SK-N-SH (cell line): ENCODE measurements at regions not wholly inside any gene's neighbourhood (a gene's known extent, or its start where the extent isn't known, plus 50 kb on each side); places are given as distances from the start of the nearest gene placed in this dataset.

Source experiments
- CTCF ChIA-PET: fragments of 300-600, 350-600 bp; formaldehyde crosslinking; extraction: SDS; loops from one replicate; lab custom pipeline; 2021; lab: Yijun Ruan, JAX
- POLR2A ChIA-PET: fragments of 350-600 bp; sonication (Branson Sonifier 250); formaldehyde crosslinking; extraction: SDS; loops from one replicate; lab custom pipeline; 2020; ENCODE audit warnings: antibody characterized with exemption, inconsistent platforms; lab: Yijun Ruan, JAX
- DNase-seq: peaks from one replicate; pipeline ENCODE4 v3.0.0; 2012
- H2AFZ ChIP-seq: fragments of 200-600 bp; sonication (generic); 2 replicates; pipeline ENCODE4 v1.8.1; 2016; ENCODE audit warnings: antibody characterized with exemption, mild to moderate bottlenecking, low read depth
- H3F3A ChIP-seq: fragments of 200-600 bp; sonication (generic); replicated peaks from 2 replicates; pipeline ENCODE3; 2016; ENCODE audit warnings: antibody characterized with exemption, mild to moderate bottlenecking; ENCODE audit not compliant: insufficient read depth
- H3K27ac ChIP-seq, 2 experiments: fragments of 200-500 bp in 1 of 2; fragments of 200-600 bp in 1 of 2; sonication (Bioruptor generic) in 1 of 2; sonication (generic), shearing (Covaris generic) in 1 of 2; 2 replicates each; pipeline versions ENCODE4 v1.5.1 to v1.6.1; 2014 to 2016; ENCODE audit warnings: low read depth in 2 of 2, inconsistent platforms in 1 of 2, low read length in 1 of 2, mild to moderate bottlenecking in 1 of 2, mixed read lengths in 1 of 2
- H3K27me3 ChIP-seq: fragments of 200-600 bp; sonication (generic), shearing (Covaris generic); 2 replicates; pipeline ENCODE4 v1.6.1; 2016; ENCODE audit warnings: mixed run types; ENCODE audit not compliant: insufficient read depth
- H3K36me3 ChIP-seq, 2 experiments: fragments of 200-500 bp in 1 of 2; fragments of 200-600 bp in 1 of 2; sonication (Bioruptor generic) in 1 of 2; sonication (generic) in 1 of 2; replicated peaks in 1 of 2; 2 replicates each; pipeline versions ENCODE3 to v1.5.1; 2014 to 2016; ENCODE audit warnings: low read length in 1 of 2, mild to moderate bottlenecking in 1 of 2; ENCODE audit not compliant: insufficient read depth in 2 of 2, control insufficient read depth in 1 of 2
- H3K4me1 ChIP-seq, 2 experiments: fragments of 200-500 bp in 1 of 2; fragments of 200-600 bp in 1 of 2; sonication (Bioruptor generic) in 1 of 2; sonication (generic), shearing (Covaris generic) in 1 of 2; 2 replicates each; pipeline versions ENCODE4 v1.5.1 to v1.6.1; 2014 to 2016; ENCODE audit warnings: low read depth in 1 of 2, low read length in 1 of 2, mixed run types in 1 of 2; ENCODE audit not compliant: insufficient read depth in 2 of 2, control insufficient read depth in 1 of 2
- H3K4me2 ChIP-seq: fragments of 200-600 bp; sonication (generic), shearing (Covaris generic); 2 replicates; pipeline ENCODE4 v1.6.1; 2017; ENCODE audit warnings: mixed run types
- H3K4me3 ChIP-seq, 2 experiments: fragments of 200-500 bp in 1 of 2; fragments of 200-600 bp in 1 of 2; sonication (Bioruptor generic) in 1 of 2; sonication (generic), shearing (Covaris generic) in 1 of 2; 2 replicates each; pipeline versions ENCODE4 v1.5.1 to v1.8.1; 2014 to 2016; ENCODE audit warnings: low read depth in 2 of 2, inconsistent platforms in 1 of 2, low read length in 1 of 2, mild to moderate bottlenecking in 1 of 2, mixed read lengths in 1 of 2, moderate library complexity in 1 of 2
- H3K79me2 ChIP-seq: fragments of 200-600 bp; sonication (generic); 2 replicates; pipeline ENCODE4 v1.8.1; 2017; ENCODE audit warnings: mild to moderate bottlenecking; ENCODE audit not compliant: insufficient read depth
- H3K9ac ChIP-seq: fragments of 200-600 bp; sonication (generic); 2 replicates; pipeline ENCODE4 v1.6.1; 2017; ENCODE audit warnings: mixed run types
- H3K9me2 ChIP-seq: fragments of 200-600 bp; sonication (generic); 2 replicates; pipeline ENCODE4 v1.6.1; 2017; ENCODE audit warnings: mixed run types
- H3K9me3 ChIP-seq: fragments of 200-600 bp; sonication (generic); 2 replicates; pipeline ENCODE4 v1.6.1; 2017; ENCODE audit warnings: mixed run types, mild to moderate bottlenecking, moderate library complexity
- H4K20me1 ChIP-seq: fragments of 200-600 bp; sonication (generic); 2 replicates; pipeline ENCODE4 v1.6.1; 2017; ENCODE audit warnings: mild to moderate bottlenecking, mixed run types; ENCODE audit not compliant: insufficient read depth
- ELF1 ChIP-seq: IDR thresholded peaks from 2 replicates; pipeline ENCODE4 v1.4.0; 2012
- FOXJ3 ChIP-seq: sonication (generic); formaldehyde crosslinking; IDR thresholded peaks from 2 replicates; pipeline ENCODE4 v1.5.1; 2020; ENCODE audit warnings: mild to moderate bottlenecking, missing genetic modification reagents
- FOXM1 ChIP-seq: IDR thresholded peaks from 2 replicates; pipeline ENCODE4 v1.4.0; 2012; ENCODE audit warnings: low read depth, mild to moderate bottlenecking
- GABPA ChIP-seq: IDR thresholded peaks from 2 replicates; pipeline ENCODE4 v1.4.0; 2012; ENCODE audit warnings: low read depth, mild to moderate bottlenecking
- GATA2 ChIP-seq: sonication (generic); formaldehyde crosslinking; IDR thresholded peaks from 2 replicates; pipeline ENCODE4 v1.5.0; 2020; ENCODE audit warnings: mild to moderate bottlenecking, missing genetic modification reagents
- JUND ChIP-seq: IDR thresholded peaks from 2 replicates; pipeline ENCODE4 v1.4.0; 2012
- MXI1 ChIP-seq: IDR thresholded peaks from 2 replicates; pipeline ENCODE4 v1.6.1; 2012; ENCODE audit warnings: mild to moderate bottlenecking, low read depth, low read length, improper control_type of control experiment
- NFIC ChIP-seq: IDR thresholded peaks from 2 replicates; pipeline ENCODE4 v1.4.0; 2012; ENCODE audit warnings: borderline replicate concordance
- NRF1 ChIP-seq: IDR thresholded peaks from 2 replicates; pipeline ENCODE4 v1.6.1; 2012; ENCODE audit warnings: low read depth, mild to moderate bottlenecking, low read length
- POLR2AphosphoS5 ChIP-seq: IDR thresholded peaks from 2 replicates; pipeline ENCODE4 v1.6.1; 2012; ENCODE audit warnings: low read depth, low read length
- RAD21 ChIP-seq: IDR thresholded peaks from 2 replicates; pipeline ENCODE4 v1.6.1; 2012; ENCODE audit warnings: mild to moderate bottlenecking, low read length
- RCOR1 ChIP-seq: fragments of 150-350 bp; IDR thresholded peaks from 2 replicates; pipeline ENCODE4 v1.6.1; 2017; ENCODE audit warnings: antibody characterized with exemption, low read length
- RXRA ChIP-seq: IDR thresholded peaks from 2 replicates; pipeline ENCODE4 v1.4.0; 2012; ENCODE audit warnings: low read depth, mild to moderate bottlenecking, borderline replicate concordance
- SIN3A ChIP-seq: IDR thresholded peaks from 2 replicates; pipeline ENCODE4 v1.6.1; 2012; ENCODE audit warnings: low read depth, mild to moderate bottlenecking, low read length, moderate library complexity, borderline replicate concordance
- SMC3 ChIP-seq: IDR thresholded peaks from 2 replicates; pipeline ENCODE4 v1.6.1; 2012; ENCODE audit warnings: low read depth, low read length, improper control_type of control experiment
- TAF1 ChIP-seq: IDR thresholded peaks from 2 replicates; pipeline ENCODE4 v1.6.1; 2012; ENCODE audit warnings: low read depth, mild to moderate bottlenecking, low read length, moderate library complexity, borderline replicate concordance
- WGBS: methylation state at CpG from one replicate; pipeline ENCODE4 v1.1.6; 2017; ENCODE audit warnings: low lambda C conversion rate; 5-methylcytosine and 5-hydroxymethylcytosine counted together
- TF ChIP-seq, protein P1 (sequence below): IDR thresholded peaks from 2 replicates; pipeline ENCODE4 v1.6.1; 2012; ENCODE audit warnings: mild to moderate bottlenecking, low read depth, low read length, moderate library complexity
- TF ChIP-seq, protein P2 (sequence below): fragments of 150-350 bp; IDR thresholded peaks from 2 replicates; pipeline ENCODE4 v1.6.1; 2017; ENCODE audit warnings: antibody characterized with exemption, low read length, low read depth, borderline replicate concordance
- TF ChIP-seq, protein P3 (sequence below): fragments of 200-600 bp; sonication (generic); IDR thresholded peaks from 2 replicates; pipeline ENCODE4 v1.6.1; 2017; ENCODE audit warnings: antibody characterized with exemption, mild to moderate bottlenecking, moderate library complexity

DNA sequence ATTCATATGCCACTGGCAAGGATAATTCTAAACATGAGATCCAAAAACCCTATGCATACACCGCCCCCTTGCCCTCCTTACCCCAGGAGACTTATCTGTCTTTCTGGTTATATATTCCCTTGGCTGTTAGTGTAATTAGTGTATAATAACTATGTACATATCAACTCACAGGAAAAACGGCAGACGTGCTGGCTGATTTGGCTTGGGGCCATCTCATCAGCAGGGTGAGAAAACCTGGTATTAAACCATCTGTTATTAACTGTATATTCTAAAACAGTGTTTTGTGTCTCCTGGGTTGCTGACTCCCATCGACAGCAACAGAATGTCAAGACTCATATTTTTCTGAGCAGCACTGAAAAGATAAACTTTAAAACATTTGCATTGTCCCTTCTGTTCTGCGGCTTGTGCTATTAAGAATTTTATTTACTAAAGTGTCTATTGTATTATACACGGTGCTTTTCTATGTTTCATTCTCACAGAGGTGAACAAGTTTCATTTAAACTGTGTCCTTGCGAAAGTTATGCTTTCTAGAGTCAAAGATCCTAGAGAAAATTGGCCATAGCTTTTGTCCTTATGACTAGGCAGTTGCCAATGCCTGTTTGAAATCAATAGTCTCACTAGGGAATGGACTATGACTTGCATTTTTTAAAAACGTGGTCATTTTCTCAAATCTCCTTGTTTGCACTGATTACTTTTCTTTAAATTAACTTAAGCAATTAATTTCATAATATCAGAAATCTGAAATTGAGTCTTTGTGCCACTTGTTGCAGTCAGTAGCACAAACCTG is 211.5 kb upstream of the MID1 start (continued):
- TF ChIP-seq, protein P1, sequence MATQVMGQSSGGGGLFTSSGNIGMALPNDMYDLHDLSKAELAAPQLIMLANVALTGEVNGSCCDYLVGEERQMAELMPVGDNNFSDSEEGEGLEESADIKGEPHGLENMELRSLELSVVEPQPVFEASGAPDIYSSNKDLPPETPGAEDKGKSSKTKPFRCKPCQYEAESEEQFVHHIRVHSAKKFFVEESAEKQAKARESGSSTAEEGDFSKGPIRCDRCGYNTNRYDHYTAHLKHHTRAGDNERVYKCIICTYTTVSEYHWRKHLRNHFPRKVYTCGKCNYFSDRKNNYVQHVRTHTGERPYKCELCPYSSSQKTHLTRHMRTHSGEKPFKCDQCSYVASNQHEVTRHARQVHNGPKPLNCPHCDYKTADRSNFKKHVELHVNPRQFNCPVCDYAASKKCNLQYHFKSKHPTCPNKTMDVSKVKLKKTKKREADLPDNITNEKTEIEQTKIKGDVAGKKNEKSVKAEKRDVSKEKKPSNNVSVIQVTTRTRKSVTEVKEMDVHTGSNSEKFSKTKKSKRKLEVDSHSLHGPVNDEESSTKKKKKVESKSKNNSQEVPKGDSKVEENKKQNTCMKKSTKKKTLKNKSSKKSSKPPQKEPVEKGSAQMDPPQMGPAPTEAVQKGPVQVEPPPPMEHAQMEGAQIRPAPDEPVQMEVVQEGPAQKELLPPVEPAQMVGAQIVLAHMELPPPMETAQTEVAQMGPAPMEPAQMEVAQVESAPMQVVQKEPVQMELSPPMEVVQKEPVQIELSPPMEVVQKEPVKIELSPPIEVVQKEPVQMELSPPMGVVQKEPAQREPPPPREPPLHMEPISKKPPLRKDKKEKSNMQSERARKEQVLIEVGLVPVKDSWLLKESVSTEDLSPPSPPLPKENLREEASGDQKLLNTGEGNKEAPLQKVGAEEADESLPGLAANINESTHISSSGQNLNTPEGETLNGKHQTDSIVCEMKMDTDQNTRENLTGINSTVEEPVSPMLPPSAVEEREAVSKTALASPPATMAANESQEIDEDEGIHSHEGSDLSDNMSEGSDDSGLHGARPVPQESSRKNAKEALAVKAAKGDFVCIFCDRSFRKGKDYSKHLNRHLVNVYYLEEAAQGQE: no peak
- TF ChIP-seq JUND (no peak), POLR2AphosphoS5 (no peak)

DNA sequence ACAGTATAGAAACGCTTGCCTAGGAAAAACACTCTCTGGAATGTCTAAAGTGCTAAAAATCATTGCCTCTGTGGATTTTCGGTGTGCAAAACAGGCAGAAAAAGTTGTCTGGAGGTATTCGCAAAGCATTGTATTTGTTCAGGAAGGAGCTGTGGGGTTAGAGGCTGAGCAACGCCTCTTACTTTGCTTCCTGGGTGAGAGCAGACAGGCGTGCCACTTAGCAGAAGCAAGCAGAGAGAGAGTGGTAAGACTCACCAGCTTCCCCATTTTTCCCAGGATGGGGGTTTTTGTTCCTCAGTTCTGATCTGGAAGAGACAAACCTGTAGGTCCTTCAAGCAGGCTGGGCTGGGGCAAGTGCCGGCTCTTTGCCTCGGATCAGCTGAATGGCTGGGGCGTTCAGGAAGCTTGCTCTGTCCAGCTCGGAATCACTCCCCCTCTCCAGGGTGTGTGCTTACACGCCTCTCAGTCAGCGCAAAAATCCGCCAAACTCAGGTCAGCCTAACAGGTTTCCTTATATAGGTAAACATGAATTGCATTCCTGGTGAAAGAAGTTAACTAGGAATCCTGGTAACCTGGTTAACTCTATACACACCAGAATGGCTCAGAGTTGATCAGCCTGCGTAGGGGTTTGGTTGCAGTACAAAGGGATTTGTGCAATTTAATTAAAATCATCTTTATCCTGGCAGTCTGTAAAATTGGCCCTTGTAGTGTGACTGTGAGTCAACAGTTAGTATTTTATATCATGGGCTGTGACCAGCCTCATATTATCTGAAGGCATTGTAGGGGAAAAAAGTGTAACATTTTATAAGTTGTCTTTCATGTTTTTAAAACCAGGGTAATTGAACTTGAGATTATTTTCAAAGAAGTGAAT is 213.1 kb upstream of the MID1 start:
- Histone ChIP-seq H3K4me3 (no peak overlapping the region), H3K79me2 (no peaks in the 10 kb centered on the region), H3K4me1 (peaks cover 0 to 5% of the 10 kb centered on the region in 2 experiments; a peak in 1 of 4 replicates), H3K36me3 (no peaks in the 10 kb centered on the region), H3F3A (no peaks in the 10 kb centered on the region), H4K20me1 (no peaks in the 10 kb centered on the region), H3K27ac (no peak overlapping the region), H3K9me3 (no peaks in the 10 kb centered on the region)
- ChIA-PET CTCF (no interaction called here), POLR2A (no interaction called here)
- 52% methylated on average over 12 of the region's 13 CpGs for WGBS
- no peak for DNase-seq
- TF ChIP-seq, protein P2, sequence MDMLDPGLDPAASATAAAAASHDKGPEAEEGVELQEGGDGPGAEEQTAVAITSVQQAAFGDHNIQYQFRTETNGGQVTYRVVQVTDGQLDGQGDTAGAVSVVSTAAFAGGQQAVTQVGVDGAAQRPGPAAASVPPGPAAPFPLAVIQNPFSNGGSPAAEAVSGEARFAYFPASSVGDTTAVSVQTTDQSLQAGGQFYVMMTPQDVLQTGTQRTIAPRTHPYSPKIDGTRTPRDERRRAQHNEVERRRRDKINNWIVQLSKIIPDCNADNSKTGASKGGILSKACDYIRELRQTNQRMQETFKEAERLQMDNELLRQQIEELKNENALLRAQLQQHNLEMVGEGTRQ: no peak
- TF ChIP-seq FOXJ3 (CRISPR knock-in tag): no peak
- TF ChIP-seq, protein P1: no peak
- no peak for TF ChIP-seq GABPA
- TF ChIP-seq, protein P3, sequence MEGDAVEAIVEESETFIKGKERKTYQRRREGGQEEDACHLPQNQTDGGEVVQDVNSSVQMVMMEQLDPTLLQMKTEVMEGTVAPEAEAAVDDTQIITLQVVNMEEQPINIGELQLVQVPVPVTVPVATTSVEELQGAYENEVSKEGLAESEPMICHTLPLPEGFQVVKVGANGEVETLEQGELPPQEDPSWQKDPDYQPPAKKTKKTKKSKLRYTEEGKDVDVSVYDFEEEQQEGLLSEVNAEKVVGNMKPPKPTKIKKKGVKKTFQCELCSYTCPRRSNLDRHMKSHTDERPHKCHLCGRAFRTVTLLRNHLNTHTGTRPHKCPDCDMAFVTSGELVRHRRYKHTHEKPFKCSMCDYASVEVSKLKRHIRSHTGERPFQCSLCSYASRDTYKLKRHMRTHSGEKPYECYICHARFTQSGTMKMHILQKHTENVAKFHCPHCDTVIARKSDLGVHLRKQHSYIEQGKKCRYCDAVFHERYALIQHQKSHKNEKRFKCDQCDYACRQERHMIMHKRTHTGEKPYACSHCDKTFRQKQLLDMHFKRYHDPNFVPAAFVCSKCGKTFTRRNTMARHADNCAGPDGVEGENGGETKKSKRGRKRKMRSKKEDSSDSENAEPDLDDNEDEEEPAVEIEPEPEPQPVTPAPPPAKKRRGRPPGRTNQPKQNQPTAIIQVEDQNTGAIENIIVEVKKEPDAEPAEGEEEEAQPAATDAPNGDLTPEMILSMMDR: no peak
- no peak for TF ChIP-seq RXRA
- TF ChIP-seq NFIC: no peak
- no peak for TF ChIP-seq SMC3
- no peak for TF ChIP-seq RCOR1
- no peak for TF ChIP-seq SIN3A
- TF ChIP-seq RAD21: no peak
- no peak for TF ChIP-seq MXI1
- TF ChIP-seq NRF1: no peak
- no peak for TF ChIP-seq FOXM1
- TF ChIP-seq ELF1: no peak
- TF ChIP-seq GATA2 (CRISPR knock-in tag): no peak
- TF ChIP-seq TAF1: no peak
- TF ChIP-seq, all 33 proteins: peak for 0
- Histone ChIP-seq H3K9ac (no peak overlapping the region), H3K4me2 (no peak overlapping the region), H3K27me3 (no peaks in the 10 kb centered on the region), H3K9me2 (no peaks in the 10 kb centered on the region), H2AFZ (no peak overlapping the region)
